PC-3 (cell line): ENCODE measurements at regions not wholly inside any gene's neighbourhood (a gene's known extent, or its start where the extent isn't known, plus 50 kb on each side); places are given as distances from the start of the nearest gene placed in this dataset.

ENCODE experiments used
- CTCF ChIP-seq: fragments of 300-600 bp; sonication (generic); conservative IDR thresholded peaks from 2 replicates; pipeline ENCODE4 v1.5.1; 2017; ENCODE audit warnings: antibody characterized with exemption, low read depth, mild to moderate bottlenecking, low read length
- EZH2 ChIP-seq: fragments of 300-600 bp; sonication (generic); IDR thresholded peaks from one replicate; pipeline ENCODE4 v1.6.1; 2017; ENCODE audit warnings: antibody characterized with exemption, mild to moderate bottlenecking, low read length; ENCODE audit not compliant: unreplicated experiment
- EZH2phosphoT487 ChIP-seq: fragments of 300-600 bp; sonication (generic); IDR thresholded peaks from 2 replicates; pipeline ENCODE4 v1.6.1; 2018; ENCODE audit warnings: mild to moderate bottlenecking, antibody characterized with exemption, low read length, borderline replicate concordance

- no peak for TF ChIP-seq CTCF
- TF ChIP-seq EZH2phosphoT487: no peak
- no peak for TF ChIP-seq EZH2
These were observed 85.2 kb upstream of the STARD4 start for GRCh38 chr5:111597491-111597890.
